Pons (tissue), 1 donor: ENCODE measurements at regions not wholly inside any gene's neighbourhood (a gene's known extent, or its start where the extent isn't known, plus 50 kb on each side); places are given as distances from the start of the nearest gene placed in this dataset.

Source experiments
- DNase-seq: peaks from one replicate; pipeline ENCODE4 v3.0.0-alpha.2; 2016; ENCODE audit warnings: low spot score

DNA sequence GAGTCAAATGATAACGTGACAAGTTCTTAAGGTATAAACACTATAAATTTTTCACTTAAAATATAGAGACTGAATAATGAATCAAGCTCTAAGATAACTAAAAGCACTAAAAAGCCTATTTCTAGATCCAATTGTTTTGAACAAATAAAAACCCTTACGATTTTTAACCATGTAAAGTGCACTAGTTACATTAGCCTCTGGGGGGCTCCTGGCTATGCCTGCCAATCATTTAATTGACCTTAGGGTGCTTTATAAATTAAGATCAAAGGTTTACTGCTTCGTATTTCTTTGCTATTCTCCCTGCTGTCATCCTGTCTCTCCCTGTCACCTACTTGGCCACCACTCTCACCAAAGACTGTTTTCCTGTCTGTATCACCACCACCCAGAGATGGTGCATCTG lies 133.4 kb downstream of the ESM1 start:
- no peak for DNase-seq

DNA sequence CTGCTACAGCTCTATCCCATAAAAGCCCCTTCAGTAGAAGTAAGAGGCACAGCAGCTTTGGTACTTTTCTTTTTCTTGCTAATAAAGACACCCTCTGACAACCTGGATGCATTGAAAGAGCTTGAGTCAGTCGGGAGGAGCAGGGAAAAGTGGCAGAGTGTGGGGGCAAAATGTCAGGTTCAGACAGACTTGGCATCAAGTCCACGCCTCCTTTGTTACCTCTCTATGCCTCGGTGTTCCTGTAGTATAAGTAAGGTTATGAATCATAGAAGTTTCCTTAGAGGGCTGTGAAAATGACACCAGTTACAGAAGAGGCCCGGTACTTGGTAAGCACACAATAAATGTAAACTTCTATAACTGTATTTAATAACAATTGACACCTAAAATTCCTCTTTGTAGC lies 133.9 kb downstream of the ESM1 start:
- no peak for DNase-seq

DNA sequence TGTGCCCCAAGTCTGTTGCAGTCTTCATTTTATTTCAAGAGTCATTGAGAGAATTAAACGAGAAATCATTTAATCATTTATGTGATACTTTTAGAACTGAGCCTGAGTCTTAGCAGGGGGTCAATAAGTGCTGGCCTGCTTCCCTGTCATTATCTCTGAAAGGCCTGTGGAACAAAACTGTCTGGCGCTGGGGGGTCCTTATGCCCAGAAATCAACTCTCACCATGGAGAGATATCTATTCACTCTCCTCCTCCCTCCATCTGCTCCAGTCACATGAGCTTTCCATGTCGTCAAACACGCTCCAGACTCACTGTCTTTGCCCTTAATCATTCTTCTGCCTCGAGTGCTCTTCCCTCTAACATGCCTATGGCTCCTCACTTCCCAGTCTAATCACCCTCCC lies 136.8 kb downstream of the ESM1 start:
- no peak for DNase-seq

DNA sequence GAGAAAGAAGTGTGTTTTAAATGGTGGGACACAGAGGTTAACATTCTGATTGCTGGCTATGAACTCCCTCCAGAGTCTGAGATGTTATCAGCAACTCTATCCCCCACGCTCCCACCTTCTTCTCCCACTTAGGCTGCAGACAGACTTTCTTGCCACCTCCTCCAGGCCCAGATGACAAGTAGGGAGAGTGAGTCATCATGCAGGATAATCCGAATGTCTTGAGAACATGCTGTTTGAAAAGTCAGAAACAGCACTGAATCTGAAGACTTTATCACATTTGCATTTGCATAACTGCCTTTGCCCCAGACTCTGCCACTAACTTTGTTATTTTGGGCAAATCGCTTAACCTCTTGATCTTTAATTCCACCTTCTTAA lies 139.8 kb downstream of the ESM1 start:
- no peak for DNase-seq

DNA sequence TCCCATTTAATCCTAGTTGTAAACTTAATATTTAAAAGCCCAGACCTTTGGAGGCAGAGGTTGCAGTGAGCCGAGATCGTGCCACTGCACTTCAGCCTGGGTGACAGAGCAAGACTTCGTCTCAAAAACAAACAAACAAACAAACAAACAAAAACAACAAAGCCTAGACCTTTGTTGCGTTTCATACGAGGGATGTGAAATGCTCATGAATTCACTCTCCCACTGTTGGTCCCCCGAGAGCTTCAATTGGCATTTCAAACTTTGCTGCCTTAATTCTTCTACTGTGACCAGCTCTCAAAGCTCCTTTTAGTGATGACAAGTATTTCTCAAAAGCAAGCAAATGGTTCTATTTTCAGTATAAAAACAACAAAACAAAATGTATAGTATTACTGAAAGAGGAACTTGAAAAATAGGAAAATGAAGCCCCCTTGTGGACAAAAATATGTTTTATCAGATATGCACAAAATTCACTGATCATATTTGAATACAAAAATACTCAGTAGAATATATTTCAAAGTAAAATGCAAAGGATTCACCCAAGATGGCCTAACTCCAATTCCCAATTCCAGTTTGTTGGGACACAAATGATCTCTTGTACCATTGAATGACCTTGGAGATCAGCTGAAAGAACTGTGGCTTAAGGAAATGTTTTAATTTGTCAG lies 140.4 kb downstream of the ESM1 start:
- peak; percentile 79 for DNase-seq

DNA sequence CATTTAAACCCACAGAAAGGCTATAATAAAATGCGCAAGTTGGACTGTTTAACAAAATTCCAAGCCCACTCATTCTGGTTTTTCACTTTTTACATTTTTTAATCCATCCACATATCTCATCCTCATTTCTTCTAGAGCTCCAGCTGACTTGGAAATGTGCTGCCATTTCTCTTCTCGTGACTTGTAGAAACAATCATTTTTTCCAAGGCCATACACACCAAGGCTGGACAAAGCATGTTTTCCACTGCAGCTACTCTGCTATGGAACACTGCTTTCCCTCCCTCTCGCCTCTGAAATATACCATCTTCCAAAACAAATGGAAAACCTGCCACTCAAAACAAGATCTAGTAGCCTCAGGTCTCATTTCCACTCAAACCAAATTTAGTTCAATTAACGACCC lies 141.1 kb downstream of the ESM1 start:
- DNase-seq = no peak

DNA sequence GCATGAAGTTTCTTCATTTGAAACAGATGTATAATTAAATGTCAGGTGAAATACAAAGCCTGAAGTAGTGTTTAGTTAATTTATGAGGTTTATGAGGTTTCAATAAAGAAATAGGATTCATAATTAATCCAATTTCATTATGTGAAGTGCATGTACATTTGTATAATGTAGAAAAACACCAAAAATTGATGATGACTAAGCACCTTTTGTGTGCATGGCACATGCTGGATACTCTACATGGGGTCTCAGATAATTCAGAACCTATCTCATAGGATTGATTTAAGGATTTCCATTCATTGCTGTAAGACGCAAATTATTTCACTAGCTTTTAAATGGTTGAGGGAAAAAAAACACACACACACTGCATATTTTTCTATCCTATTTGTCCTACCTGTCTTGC lies 143.9 kb downstream of the ESM1 start:
- DNase-seq = no peak

DNA sequence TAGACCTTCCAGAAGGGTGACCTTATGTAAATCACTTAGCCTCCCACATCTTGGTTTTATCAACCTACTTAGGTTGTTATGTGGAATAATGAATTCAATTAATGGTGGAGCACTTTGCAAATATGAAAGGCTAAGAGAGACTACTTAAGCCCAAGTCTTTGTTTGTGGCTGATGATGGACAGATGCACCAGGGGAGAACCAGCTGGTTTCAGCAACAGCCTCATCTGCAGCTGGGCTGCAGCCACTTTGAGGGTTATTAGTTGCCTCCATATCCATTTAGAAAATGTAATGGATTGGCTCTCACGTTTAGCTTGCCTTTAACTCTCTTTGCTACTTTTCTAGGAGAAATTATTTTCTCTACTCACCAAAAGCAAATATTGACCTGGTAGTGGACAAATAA lies 146.6 kb downstream of the ESM1 start:
- DNase-seq = no peak

DNA sequence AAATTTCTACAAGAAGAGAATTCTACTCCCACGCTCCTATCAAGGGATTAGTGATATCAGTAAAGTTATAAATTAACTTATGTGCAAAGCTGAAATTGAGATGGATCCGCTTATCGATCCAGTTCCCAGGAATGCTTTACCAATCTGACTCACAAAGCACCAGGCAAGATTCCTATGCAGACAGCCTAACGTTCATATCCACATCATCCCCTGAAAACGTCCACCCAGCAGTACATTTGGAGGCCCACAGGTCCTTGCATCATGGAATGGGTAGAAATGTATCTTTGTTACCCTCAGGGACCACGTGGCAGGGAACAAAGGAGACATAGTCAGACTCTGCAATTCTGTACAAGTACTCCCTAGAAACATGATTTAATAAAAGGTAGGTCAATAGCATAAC lies 147.4 kb downstream of the ESM1 start:
- no peak for DNase-seq

DNA sequence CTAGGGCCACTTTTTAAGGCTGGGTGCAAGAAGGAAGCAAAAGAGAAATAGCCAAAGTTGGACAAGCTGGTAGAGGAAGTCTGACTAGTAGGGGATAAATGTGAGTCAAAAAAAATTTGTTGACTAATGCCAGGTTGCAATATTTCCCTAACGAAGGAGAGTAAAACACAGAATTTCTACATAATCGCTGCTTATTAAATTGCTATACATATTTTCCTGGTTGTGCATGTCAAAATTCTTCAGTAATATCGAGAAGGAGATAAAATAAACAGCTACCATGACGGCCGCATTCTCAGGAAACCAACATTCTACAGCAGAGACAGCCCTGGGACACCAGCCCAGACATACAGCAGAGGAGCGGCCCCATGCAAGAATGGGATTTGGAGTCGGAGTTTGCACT lies 148.3 kb downstream of the ESM1 start:
- DNase-seq = no peak

DNA sequence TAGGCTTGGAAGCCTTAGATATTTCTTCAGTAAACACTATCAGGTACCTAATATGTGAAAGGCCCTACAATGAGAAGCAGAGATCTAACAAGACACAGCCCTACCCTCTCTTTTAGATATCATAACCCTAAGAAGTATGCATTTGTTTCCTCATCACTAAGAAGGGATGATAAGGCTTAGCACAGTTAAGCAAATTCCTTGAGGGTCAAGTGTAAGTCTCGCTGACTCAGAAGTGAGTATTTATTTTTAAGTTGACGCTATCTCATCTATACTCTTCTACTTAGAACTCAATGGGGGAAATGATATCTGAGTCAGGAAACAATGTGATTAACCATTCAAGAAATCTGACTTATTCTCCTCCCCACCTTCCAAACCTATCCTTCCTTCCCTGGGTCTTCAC lies 149.7 kb downstream of the ESM1 start:
- DNase-seq = no peak

DNA sequence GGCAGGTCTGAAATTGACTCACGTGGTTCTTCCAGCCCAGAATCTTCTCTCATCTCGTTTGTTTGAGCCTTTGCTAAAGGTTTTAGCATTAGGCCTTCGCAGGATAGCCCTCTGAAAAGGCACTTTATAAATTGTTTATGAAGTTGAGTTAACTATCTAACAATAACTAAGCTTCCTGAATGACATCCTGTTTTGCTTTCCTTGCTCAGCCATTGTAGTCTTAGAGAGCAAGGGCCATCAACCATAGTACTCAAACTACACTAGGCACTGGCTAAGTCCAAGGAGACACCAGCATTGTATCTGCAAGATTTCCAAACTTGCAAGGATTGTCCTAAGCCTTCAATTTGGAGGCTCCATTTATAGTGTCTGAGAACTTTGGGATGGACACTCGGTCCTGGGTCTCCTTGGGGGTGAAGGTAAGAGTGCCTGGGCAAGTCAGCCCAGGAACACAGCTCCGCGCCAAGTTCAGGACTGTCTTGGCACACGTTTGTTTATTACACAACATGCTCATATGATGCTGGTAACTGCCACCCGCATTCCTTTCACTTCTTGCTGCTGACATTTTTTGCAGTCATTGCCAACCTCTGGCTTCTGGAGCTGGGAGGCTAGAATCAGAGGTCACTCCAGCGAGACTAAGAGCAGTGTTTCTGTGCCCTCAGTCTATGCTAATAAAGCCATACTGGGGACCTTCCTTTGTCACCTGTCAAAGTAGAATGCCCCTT lies 151.1 kb downstream of the ESM1 start:
- no peak for DNase-seq

DNA sequence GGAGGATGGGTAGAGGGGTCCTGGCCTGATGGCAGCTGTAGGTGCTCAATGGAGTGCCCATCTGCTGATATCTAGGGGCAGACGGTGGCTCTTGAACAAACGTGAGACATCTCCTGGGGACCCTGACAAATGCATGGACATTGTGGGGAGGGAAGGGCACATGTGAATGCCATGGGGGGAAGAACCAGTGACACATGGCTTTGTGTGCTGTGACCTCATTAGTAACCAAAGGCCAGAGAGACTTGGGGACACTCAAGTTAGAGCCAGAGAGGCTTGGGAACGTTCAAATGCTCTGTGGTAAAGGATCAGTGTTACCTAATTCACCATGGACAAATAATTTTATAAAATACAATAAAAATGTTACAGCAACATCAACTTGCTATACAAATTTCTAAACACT lies 151.8 kb downstream of the ESM1 start:
- DNase-seq = no peak

DNA sequence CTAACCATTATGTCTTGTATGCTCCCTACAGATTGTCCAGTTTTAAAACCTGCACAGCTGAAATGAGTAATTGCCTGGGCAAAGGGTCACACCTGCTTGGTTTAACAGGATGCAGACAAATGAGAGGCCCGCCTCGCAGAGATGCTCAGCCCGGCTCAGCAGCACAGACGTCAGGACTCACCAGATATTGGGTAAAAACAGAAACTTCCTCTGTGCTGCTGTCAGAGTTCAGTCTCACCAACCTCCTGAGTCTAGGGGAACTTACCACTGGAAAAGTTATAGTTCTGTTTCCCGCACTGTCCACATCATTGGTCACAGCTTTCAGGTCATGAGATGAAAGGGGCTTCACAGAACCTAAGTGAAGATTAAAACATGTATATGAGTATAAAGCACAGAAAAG lies 152.5 kb downstream of the ESM1 start:
- peak; percentile 57 for DNase-seq

DNA sequence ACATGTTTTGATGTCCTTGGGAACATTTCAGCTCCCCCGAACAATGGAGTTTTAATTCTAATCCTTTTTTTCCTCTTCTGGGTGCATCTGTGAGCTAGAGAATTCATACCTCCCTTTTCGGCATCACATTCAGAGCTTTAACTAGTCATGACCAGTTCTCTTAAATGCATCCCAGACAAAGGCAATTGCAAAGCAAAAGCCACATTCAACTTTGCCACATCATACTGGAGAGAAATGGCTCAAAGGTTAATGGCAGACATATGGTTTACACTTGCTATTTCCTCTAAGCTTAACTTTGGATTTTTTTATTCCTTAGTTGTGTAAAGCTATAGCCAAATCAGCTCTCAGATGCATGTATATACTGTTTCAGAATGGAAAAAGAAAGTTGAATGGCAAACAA lies 153.3 kb downstream of the ESM1 start:
- no peak for DNase-seq

DNA sequence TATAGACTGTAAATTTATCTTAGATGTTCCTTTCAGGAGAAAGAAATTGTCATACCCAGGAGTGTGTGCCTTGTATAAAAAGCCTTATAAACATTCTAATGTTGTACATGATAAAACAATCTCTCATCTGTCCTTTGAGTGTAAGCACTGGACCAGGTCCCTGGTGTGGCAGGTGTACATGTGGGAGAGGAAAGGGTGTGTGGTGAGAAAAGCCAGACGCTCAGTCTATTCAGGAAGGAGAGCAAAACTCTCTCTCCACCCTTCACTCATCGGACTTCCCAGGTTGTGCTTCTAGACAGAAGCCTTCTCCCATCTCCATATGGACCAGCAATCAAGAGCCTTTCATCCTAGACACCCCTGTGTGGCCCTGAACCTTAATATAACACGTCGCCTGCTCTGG lies 154.2 kb downstream of the ESM1 start:
- DNase-seq = no peak

DNA sequence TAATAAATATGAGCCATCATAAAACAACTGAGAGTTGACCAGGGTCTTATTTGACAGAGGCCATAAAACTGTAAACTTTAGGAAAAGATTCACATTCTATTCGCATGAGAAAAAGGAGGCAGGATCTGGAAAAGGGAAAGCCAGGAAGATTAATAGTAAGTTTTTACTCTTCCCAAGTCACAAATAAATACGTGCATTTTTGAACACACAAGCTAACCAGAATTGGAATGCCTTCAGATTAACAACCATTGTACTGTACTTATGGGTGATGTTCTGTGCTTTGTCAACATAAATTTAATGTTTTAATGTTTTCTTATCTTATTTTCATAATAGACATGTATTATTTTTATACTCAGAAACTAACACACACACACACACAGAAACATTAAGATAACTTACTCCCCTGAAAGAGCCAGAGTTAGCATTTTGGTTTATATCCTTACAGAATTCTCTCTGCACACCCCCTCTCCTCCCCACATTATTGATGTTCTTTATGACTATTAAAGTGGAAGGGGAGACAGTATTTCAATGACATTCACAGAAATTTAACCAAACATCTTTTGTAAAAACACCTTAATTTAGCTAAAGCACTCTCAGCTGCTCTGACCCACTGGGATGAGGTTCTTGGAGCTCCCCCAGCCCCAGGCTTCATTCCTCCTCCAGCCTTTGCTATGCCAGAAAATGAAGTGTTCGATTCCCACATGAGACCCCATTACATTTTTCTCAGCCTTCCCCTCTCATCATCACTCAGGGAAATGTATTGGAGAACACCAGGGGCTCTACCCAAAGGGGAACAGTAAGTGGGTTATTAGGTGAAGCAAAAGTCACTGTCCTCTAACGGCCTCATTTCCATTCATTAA lies 155.5 kb downstream of the ESM1 start:
- DNase-seq = no peak

DNA sequence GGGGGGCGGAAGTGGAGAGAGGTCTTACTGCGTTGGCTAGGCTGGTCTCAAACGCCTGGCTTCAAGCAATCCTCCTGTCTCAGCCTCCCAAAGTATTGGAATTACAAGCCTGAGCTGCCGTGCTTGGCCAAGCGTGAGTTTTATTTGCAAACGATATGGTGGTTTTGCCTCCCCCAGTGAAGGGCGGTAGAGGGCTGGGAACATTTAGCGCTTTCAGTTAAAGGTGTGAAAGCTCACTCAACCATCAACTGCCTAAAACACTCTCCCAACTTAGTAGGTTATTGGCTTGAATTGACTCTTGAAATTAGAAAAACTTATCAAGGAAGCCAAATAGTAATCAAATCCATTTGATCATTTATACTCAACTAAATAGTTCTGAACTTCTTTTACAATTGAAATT lies 156.3 kb downstream of the ESM1 start:
- no peak for DNase-seq

DNA sequence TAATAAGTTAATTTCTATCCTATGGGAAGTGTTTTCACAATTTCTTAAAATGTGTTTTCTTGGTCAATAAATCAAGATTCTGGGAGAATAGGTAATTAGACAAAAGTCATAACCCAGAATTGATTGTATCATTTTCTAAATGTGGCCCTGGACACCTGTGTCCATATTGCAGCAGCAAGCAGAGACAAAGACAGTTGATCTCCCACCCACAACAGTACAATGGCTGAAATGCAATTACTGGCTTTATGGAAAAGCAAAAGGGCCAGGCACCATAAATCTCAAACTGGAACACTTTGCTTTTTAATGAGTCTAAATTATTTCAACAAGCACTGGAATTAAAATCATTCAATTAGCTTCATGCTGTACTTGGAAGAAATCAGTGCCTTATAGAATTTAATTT lies 157.2 kb downstream of the ESM1 start:
- DNase-seq = no peak

DNA sequence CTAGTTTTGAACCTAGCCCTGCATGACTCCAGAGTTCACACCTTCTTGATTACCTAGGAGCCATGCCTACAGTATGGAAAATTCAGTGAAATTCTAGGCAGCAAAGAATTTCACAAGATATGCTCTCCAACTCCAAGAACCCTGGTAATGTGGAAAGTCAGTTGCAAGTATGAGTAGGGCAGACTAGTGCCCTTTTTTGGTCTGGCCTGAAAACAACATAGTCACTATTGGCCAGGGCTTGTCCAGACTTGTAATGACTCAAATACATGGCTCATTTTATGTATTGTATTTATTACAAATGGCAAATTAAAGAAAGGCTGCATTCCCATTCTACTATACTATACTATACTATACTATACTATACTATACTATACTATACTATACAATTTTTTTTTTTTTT lies 160.4 kb downstream of the ESM1 start:
- DNase-seq = no peak

DNA sequence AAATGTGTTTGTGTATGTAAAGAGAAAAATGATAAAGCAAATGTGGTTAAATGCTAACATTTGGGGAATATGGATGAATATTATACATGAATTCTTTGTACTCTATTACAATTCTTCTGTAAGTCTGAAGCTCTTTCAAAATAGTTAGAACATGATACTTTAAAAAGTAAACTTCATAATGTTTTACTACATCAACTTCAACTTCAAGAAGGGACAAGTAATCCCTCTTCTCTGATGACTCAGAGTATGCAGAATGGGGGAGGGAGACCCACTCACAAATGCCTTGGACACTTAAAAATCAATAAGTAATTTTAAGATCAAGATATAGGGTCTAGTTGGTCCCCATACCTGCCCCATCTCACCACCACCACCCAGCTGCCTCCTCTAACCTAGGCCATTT lies 162.4 kb downstream of the ESM1 start:
- no peak for DNase-seq

DNA sequence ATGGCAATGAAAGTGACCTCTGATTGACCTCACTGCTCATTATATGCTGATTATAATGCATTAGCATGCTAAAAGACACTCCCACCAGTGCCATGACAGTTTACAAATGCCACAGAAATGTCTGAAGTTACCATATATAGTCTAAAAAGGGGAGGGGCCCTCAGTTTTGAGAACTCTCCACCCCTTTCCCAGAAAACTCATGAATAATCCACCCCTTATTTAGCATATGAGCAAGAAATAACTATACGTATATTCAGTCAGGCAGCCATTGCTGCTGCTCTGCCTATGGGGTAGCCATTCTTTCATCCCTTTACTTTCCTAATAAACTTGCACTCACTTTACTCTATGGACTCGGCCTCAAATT lies 163.1 kb downstream of the ESM1 start:
- DNase-seq = no peak
